GM06990 (cell line): ENCODE measurements at regions not wholly inside any gene's neighbourhood (a gene's known extent, or its start where the extent isn't known, plus 50 kb on each side); places are given as distances from the start of the nearest gene placed in this dataset.

ENCODE experiments used
- DNase-seq: peaks from one replicate; pipeline ENCODE4 v3.0.0-alpha.2; 2011; ENCODE audit not compliant: insufficient read length; ENCODE audit errors: extremely low read depth
- H3K27me3 ChIP-seq: replicated peaks from 2 replicates; pipeline ENCODE4 v1.6.0; 2011; ENCODE audit warnings: low read length; ENCODE audit not compliant: control insufficient read depth, insufficient read depth
- H3K36me3 ChIP-seq: 2 replicates; pipeline ENCODE4 v1.5.1; 2011; ENCODE audit warnings: low read length; ENCODE audit not compliant: control insufficient read depth, insufficient read depth
- H3K4me3 ChIP-seq: replicated peaks from 2 replicates; pipeline ENCODE4 v1.5.1; 2011; ENCODE audit warnings: low read depth, mild to moderate bottlenecking, control low read depth, low read length
- CTCF ChIP-seq: IDR thresholded peaks from 2 replicates; pipeline ENCODE4 v1.5.1; 2011; ENCODE audit warnings: low read length, control low read depth, mild to moderate bottlenecking, inconsistent platforms; ENCODE audit not compliant: insufficient read depth, poor library complexity, severe bottlenecking

GRCh38 chr3:102571006-102571405 is 136.2 kb downstream of the ZPLD1 start:
- H3K27me3 ChIP-seq, result no peaks in the 10 kb centered on the region
- H3K4me3 ChIP-seq, result no peak overlapping the region
- no peak for TF ChIP-seq CTCF
- DNase-seq, result no peak
- H3K36me3 ChIP-seq, result no peaks in the 10 kb centered on the region

GRCh38 chr3:102571720-102572384 is 137.0 kb downstream of the ZPLD1 start:
- H3K36me3 ChIP-seq, result no peaks in the 10 kb centered on the region
- DNase-seq, result no peak
- no peaks in the 10 kb centered on the region for H3K27me3 ChIP-seq
- no peak for TF ChIP-seq CTCF
- H3K4me3 ChIP-seq, result no peak overlapping the region

GRCh38 chr3:102573483-102574028 is 138.7 kb downstream of the ZPLD1 start:
- DNase-seq, result no peak
- TF ChIP-seq CTCF, result no peak
- Histone ChIP-seq H3K36me3 (no peaks in the 10 kb centered on the region), H3K27me3 (no peaks in the 10 kb centered on the region), H3K4me3 (no peak overlapping the region)

- no peaks in the 10 kb centered on the region for H3K36me3 ChIP-seq
- no peak overlapping the region for H3K4me3 ChIP-seq
- no peak for DNase-seq
- no peak for TF ChIP-seq CTCF
- H3K27me3 ChIP-seq, result no peaks in the 10 kb centered on the region
Observed at GRCh38 chr3:102574355-102574754, 139.5 kb downstream of the ZPLD1 start.

GRCh38 chr3:102576651-102577050 is 141.8 kb downstream of the ZPLD1 start:
- no peaks in the 10 kb centered on the region for H3K36me3 ChIP-seq
- no peak for DNase-seq
- H3K27me3 ChIP-seq, result no peaks in the 10 kb centered on the region
- no peak for TF ChIP-seq CTCF
- H3K4me3 ChIP-seq, result no peak overlapping the region
